ENCODE measurements at regions not wholly inside any gene's neighbourhood (a gene's known extent, or its start where the extent isn't known, plus 50 kb on each side); places are given as distances from the start of the nearest gene placed in this dataset.

DNA sequence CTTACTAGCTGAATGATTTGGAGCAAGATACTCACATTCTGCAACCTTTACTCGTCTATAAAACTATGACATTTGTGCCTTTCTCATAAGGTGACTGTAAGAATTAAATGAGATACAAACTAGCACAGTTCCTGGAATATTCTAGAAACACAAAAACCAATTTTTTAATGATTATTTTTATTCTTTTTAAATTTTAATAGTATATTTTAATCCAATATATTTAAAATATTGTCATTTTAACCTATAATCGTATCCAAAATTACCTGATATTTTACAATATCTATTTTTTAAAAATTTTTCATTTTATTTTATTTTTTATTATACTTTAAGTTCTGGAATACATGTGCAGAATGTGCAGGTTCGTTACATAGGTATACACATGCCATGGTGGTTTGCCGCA is 238.1 kb downstream of the OLFM4 start:
- CTCF ChIA-PET, result no interaction called here
- TF ChIP-seq, protein P1, sequence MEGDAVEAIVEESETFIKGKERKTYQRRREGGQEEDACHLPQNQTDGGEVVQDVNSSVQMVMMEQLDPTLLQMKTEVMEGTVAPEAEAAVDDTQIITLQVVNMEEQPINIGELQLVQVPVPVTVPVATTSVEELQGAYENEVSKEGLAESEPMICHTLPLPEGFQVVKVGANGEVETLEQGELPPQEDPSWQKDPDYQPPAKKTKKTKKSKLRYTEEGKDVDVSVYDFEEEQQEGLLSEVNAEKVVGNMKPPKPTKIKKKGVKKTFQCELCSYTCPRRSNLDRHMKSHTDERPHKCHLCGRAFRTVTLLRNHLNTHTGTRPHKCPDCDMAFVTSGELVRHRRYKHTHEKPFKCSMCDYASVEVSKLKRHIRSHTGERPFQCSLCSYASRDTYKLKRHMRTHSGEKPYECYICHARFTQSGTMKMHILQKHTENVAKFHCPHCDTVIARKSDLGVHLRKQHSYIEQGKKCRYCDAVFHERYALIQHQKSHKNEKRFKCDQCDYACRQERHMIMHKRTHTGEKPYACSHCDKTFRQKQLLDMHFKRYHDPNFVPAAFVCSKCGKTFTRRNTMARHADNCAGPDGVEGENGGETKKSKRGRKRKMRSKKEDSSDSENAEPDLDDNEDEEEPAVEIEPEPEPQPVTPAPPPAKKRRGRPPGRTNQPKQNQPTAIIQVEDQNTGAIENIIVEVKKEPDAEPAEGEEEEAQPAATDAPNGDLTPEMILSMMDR (conservative IDR thresholded peaks at IDR 0.05; ENCODE audit: low read depth), result no peak
- no peak for DNase-seq (ENCODE audit: low spot score)
- H3K27ac ChIP-seq, result no peak overlapping the region
- POLR2A ChIA-PET (ENCODE audit: low non-redundant PET), result no interaction called here

DNA sequence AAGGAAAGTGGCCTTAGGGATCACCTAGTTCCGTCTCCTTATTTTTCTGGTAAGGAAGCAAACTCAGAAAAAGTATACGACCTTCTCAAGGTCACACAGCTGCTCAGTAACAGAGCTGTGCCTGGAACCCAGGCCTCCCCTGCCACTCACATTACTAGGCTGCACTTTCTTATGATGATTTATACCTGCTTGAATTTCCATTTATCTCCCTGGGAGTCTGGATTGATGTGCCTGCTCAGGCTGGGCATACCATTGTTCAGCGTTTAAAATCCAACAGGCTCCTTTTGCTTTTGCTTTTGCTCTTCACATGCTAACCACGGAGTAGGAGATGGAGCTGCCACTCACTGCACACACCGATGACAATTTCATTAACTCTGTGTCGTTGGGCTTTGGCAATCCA is 241.0 kb downstream of the OLFM4 start:
- H3K27ac ChIP-seq, result no peak overlapping the region
- ChIA-PET CTCF (no interaction called here), POLR2A (ENCODE audit: low non-redundant PET) (no interaction called here)
- no peak for DNase-seq (ENCODE audit: low spot score)
- TF ChIP-seq, protein P1 (conservative IDR thresholded peaks at IDR 0.05; ENCODE audit: low read depth), result no peak

DNA sequence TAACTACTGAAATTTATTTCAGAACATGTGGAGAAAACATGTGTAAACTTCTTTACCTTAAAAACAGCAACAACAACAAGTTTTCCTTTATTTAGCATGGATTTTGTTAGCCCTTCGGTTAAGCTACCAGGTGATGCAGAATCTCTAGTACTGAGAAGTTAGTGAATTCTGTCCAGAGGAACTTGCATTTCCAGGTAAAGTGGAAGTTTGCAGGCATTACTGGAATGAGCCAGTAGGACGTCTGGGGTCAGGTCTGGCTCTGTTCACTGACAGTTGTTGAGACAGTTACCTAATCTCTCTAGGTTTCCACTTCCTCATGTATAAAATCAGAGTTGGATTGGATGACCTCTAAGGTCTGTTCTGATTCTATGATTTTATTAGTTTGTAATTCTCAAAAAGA is 244.3 kb downstream of the OLFM4 start:
- CTCF ChIA-PET, result no interaction called here
- no peak for DNase-seq (ENCODE audit: low spot score)
- POLR2A ChIA-PET (ENCODE audit: low non-redundant PET), result no interaction called here
- no peak overlapping the region for H3K27ac ChIP-seq
- TF ChIP-seq, protein P1 (conservative IDR thresholded peaks at IDR 0.05; ENCODE audit: low read depth), result no peak

DNA sequence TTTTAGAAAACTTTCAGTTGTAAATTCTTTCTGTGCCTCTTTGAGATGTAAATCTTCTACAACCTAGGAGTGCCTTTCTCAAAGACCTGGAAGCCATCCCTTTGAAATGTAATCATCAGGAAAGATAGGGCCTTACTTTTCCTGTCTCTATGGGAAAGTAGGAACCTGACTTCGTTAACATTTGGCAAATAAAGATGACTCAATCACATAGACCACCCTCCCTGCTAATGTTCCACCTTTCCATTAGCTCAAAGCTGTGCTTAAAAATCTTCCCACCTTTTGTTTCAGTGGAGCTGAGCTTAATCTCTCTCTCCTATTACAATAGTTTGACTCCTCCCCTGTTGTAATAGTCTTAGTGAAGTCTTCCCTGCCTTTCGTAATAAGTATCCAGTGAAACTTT is 247.7 kb downstream of the OLFM4 start:
- ChIA-PET POLR2A (ENCODE audit: low non-redundant PET) (no interaction called here), CTCF (no interaction called here)
- TF ChIP-seq, protein P1 (conservative IDR thresholded peaks at IDR 0.05; ENCODE audit: low read depth), result no peak
- no peak for DNase-seq (ENCODE audit: low spot score)
- no peak overlapping the region for H3K27ac ChIP-seq

DNA sequence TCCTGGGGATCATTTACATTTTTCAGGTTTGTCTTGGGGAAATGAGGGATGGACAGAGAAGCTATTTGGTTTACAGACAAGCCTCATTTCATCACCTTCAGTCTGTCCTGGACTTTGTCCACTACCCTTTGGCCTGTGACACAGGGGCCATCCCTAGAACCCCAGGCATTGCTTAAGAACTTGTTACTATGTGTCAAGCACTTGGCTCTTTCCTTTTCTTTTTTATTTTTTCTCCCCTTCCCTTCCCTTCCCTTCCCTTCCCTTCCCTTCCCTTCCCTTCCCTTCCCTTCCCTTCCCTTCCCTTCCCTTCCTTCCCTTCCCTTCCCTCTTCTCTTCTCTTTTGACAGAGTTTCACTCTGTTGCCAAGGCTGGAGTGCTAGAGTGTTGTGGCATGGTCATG is 253.1 kb downstream of the OLFM4 start:
- TF ChIP-seq, protein P1 (conservative IDR thresholded peaks at IDR 0.05; ENCODE audit: low read depth), result no peak
- H3K27ac ChIP-seq, result no peak overlapping the region
- DNase-seq (ENCODE audit: low spot score), result no peak
- POLR2A ChIA-PET (ENCODE audit: low non-redundant PET), result no interaction called here
- CTCF ChIA-PET, result no interaction called here

DNA sequence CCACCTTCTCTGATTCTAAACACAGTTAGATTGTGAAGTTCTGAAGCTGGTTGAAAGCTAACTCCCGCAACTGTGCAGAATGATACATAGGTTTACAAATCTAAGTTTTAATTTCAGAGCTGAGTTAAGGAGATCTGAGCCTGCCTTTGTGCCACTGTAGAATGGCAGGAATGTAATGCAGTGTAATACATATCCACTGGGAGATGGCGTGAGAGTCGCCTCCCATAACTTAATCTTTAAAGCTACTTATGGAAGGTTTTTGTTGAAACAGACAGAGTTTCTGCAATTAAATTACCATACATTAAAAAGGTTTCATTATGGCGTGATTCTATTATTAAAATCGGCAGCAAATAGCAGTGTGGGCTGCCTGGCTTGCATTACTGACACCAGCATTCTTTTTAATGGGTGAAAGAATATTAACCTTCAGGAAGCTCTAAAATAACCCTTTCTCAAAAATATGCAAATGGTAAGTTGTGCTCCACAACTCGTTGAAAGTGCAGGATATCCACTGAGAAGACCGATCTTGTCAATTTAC is 257.4 kb downstream of the OLFM4 start:
- TF ChIP-seq, protein P1 (conservative IDR thresholded peaks at IDR 0.05; ENCODE audit: low read depth), result no peak
- DNase-seq (ENCODE audit: low spot score), result no peak
- POLR2A ChIA-PET (ENCODE audit: low non-redundant PET), result no interaction called here
- no peak overlapping the region for H3K27ac ChIP-seq
- CTCF ChIA-PET, result no interaction called here

DNA sequence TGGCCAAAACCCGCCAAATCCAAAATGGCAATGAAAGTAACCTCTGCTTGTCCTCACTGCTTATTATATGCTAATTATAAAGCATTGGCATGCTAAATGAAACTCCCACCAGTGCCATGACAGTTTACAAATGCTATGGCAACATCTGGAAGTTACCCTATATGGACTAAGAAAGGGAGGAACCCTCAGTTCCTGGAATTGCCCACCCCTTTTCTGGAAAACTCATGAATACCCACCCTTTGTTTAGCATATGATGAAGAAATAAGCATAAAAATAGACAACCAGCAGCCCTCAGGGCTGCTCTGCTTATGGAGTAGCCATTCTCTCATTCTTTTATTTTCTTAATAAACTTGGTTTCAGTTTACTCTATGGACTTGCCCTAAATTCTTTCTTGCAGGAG is 269.8 kb downstream of the OLFM4 start:
- no peak for DNase-seq (ENCODE audit: low spot score)
- ChIA-PET CTCF (no interaction called here), POLR2A (ENCODE audit: low non-redundant PET) (no interaction called here)
- no peak overlapping the region for H3K27ac ChIP-seq
- TF ChIP-seq, protein P1 (conservative IDR thresholded peaks at IDR 0.05; ENCODE audit: low read depth), result no peak
